GM21737 (cell line): ENCODE measurements at regions not wholly inside any gene's neighbourhood (a gene's known extent, or its start where the extent isn't known, plus 50 kb on each side); places are given as distances from the start of the nearest gene placed in this dataset.

Experiments
- ATAC-seq: cut with Tn5 transposase; IDR thresholded peaks from one replicate; pipeline ENCODE4 v1.9.1; 2021; ENCODE audit warnings: mild to moderate bottlenecking, moderate library complexity; ENCODE audit not compliant: unreplicated experiment

DNA sequence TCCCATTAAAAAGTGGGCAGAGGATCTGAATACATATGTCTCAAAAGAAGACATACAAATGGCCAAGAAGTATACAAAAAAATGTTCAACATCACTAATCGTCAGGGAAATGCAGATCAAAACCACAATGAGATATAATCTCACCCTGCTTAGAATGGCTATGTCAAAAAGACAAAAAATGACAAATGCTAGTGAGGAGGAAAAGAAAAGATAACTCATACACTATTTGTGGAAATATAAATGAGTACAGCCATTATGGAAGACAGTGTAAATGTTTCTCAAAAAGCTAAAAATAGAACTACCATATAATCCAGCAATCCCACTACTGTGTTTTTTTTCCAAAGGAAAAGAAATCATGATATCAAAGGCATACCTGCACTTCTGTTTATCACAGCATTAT lies 450.7 kb downstream of the EFNA5 start:
- ATAC-seq = no peak

DNA sequence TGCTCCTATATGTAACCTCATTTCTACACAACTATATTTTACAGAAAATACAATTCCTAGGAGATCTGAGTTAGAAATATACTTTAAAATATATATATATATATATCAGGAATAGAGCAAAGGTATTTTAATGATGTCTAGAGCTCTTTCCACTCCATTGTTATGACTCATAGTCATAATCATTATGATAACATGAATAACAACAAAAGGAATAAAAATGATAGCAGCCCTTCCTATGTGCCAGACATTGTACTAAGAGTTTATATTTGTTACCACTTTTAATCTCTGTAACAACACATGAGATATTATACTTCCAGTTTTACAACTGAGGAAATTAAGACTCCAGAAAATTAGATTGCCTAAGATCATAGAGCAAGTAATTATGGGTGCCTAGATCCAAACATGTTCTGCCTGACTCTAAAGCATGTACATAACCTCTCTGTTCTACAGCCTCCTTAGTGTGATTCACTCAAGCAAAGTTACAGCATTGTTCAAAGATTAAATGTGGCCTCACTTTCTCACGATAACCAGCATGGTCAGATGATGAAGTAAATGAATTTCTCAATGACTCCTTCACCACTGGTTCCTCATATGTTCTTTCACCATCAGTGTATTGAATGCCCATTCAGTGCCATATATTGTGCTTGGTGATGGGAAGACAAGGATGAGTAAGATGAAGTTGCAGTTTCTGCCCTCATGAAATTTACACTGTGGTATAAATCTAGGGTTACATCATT lies 452.1 kb downstream of the EFNA5 start:
- no peak for ATAC-seq

GRCh38 chr5:107217721-107218130 lies 453.0 kb downstream of the EFNA5 start:
- no peak for ATAC-seq

- ATAC-seq = no peak
Observed at GRCh38 chr5:107216587-107216986, 454.1 kb downstream of the EFNA5 start.

- no peak for ATAC-seq
Observed at GRCh38 chr5:107215611-107216010, 455.1 kb downstream of the EFNA5 start.

GRCh38 chr5:107213025-107213424 lies 457.7 kb downstream of the EFNA5 start:
- no peak for ATAC-seq

GRCh38 chr5:107211630-107212029 lies 459.1 kb downstream of the EFNA5 start:
- no peak for ATAC-seq

GRCh38 chr5:107208867-107209266 lies 461.9 kb downstream of the EFNA5 start:
- no peak for ATAC-seq

DNA sequence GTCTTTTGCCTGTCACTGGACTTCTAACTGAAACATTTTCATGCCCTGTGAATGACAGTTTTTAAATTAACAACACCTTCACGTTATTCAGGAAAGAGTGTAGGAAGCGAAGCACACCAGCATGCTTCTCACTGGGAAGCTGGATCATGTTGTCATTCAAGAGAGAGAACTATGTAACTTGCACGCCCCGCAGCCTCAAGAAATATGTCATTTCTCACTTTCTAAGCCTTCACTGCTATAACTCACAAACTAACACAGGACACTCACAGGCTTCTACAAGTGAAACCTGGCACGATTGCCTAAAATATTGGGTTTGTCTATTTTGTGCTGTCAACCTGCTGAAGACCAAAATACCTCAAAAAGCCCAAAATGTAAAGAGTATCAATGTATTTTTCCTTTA lies 466.3 kb downstream of the EFNA5 start:
- no peak for ATAC-seq

DNA sequence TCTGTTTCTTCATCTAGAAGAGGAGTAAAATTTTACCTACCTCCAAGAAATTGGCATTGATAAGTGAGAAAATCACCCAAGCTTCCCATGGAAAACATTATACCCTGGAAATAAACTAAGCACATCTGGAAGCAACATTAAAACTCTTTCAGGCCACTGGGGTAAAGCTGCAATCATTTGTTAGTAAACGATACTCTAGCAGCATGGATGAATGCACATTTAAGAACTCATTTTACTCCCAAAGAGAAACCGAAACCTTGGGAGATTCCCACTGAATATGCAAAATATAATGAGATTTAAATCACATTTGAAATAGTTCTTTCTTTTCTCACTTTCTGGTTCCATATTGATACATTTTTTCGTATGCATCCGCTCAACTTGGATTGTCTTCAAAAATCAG lies 467.5 kb downstream of the EFNA5 start:
- ATAC-seq = no peak

- no peak for ATAC-seq
Observed at GRCh38 chr5:107199756-107200155, 471.0 kb downstream of the EFNA5 start.

GRCh38 chr5:107196500-107197059 lies 474.2 kb downstream of the EFNA5 start:
- ATAC-seq = no peak

DNA sequence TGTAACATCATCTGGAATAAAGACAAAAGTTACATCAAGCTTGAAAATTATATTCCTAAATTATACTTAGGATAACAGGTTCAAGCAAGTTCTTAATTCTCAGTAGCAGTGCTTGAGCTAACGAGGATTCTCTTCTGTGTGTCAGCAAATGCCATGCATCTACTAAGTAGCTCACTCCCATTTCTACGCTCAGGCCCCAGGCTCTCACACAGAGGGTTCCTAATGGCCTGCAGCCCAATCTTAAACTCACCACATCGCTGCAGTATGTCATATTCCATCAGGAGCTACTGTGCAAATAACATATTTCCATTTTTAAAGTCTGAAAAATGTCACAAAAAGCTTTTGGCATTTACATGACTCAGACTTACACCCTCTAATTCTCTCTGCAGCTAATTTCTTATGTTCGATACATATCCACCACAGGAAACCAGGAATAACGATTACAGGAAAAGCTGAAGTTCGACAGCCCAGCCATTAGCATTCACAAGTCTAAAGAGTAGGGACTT lies 474.8 kb downstream of the EFNA5 start:
- ATAC-seq = no peak

- ATAC-seq = no peak
Observed at GRCh38 chr5:107184871-107185270, 485.9 kb downstream of the EFNA5 start.

DNA sequence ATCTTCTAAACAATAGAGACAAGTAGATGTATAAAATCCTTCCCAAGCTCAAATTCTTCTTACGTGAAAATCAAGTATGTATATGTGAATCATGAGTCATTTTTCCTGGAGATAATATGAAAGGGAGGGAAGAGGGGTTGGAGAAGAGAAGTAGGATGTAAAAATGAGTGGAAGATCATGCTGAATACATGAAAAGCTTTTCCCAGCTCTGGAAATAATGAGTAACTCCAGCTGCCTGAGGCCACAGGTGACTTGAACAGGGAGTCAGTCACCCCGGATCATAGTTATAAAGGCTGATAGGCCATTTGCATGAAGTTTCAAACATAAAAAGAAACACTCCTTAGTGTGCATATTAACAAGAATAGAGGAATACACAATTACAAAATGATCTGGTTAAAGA lies 486.7 kb downstream of the EFNA5 start:
- no peak for ATAC-seq

- ATAC-seq = no peak
Observed at GRCh38 chr5:107170620-107171019, 500.1 kb downstream of the EFNA5 start.

DNA sequence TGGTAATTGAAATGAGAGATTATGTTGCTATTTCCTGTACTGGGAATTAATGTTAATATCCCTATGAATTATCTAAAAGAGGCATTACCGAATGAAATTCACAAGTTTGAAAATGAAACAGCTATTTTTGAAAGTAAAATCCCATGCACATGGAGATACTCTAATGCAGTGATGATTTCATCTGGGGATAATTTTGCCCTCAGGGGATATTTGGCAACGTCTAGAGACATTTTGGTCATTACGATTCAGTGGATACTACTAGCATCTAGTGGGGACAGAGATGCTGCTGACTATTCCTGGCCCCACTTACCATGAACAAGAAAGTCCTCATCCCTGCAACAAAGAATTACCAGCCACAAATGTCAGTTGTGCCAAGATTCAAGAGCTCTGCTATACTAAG lies 500.9 kb downstream of the EFNA5 start:
- ATAC-seq = no peak

GRCh38 chr5:107168848-107169752 lies 501.6 kb downstream of the EFNA5 start:
- ATAC-seq = no peak

DNA sequence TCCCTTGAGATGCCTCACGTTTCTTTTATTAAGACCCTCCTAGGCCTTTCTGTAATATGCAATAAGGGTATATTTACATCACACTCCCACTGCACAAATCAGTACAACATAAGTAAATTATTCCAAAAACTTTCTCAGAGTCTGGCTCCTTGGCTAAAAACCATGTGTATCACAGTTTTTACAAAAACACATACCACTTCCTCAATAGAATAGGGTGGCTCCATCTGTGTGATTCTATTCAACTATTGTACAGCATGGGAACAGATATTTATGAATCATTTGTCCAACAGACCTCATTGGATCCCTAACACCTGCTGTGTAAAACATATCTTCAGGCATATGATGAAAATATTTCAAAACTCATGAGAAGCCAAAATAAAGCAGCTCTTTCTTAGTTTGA lies 502.7 kb downstream of the EFNA5 start:
- no peak for ATAC-seq

- no peak for ATAC-seq
Observed at GRCh38 chr5:107165296-107165695, 505.4 kb downstream of the EFNA5 start.

DNA sequence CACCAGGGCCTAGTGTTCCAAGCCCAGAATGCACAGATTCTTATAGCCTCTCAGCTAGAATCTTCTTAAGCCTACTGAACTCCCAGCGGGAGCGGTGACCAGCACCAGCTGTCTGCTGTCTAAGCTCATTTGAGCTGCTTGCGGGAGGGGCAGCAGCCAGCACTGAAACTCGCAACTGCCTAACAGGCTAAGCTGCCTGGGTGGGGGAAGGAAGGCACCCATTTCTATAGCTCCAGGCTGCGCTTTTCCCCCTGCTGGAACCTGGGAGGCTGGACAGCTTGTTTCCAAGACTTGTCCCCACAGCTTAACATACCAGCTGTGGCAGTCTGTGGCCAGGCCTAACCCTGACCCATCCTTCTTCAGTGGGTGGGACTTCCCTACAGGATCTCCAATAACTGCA lies 512.9 kb downstream of the EFNA5 start:
- no peak for ATAC-seq

GRCh38 chr5:107155707-107156106 lies 515.0 kb downstream of the EFNA5 start:
- ATAC-seq = no peak
